ENCODE measurements at regions not wholly inside any gene's neighbourhood (a gene's known extent, or its start where the extent isn't known, plus 50 kb on each side); places are given as distances from the start of the nearest gene placed in this dataset.

- DNase-seq (ENCODE audit: low read depth), result no peak
- TF ChIP-seq CTCF (IDR thresholded peaks at IDR 0.05; ENCODE audit: low read length, missing control alignments), result no peak
- no peak overlapping the region for H3K4me3 ChIP-seq (replicated peaks; ENCODE audit: low read depth, low read length)
These were observed 433.4 kb downstream of the TMEM38B start for GRCh38 chr9:106127776-106128175.

- TF ChIP-seq CTCF (IDR thresholded peaks at IDR 0.05; ENCODE audit: low read length, missing control alignments), result no peak
These were observed 436.0 kb downstream of the TMEM38B start for GRCh38 chr9:106130374-106130773.

GRCh38 chr9:106143781-106144180, 449.4 kb downstream of the TMEM38B start:
- DNase-seq (ENCODE audit: low read depth), result no peak
- H3K4me3 ChIP-seq (replicated peaks; ENCODE audit: low read depth, low read length), result no peak overlapping the region
- TF ChIP-seq CTCF (IDR thresholded peaks at IDR 0.05; ENCODE audit: low read length, missing control alignments), result no peak

More at GRCh38 chr9:106130374-106130773, 436.0 kb downstream of the TMEM38B start:
- no peak for DNase-seq (ENCODE audit: low read depth)
- H3K4me3 ChIP-seq (replicated peaks; ENCODE audit: low read depth, low read length), result no peak overlapping the region

GRCh38 chr9:106146066-106146840, 451.9 kb downstream of the TMEM38B start:
- no peak for DNase-seq (ENCODE audit: low read depth)
- no peak for TF ChIP-seq CTCF (IDR thresholded peaks at IDR 0.05; ENCODE audit: low read length, missing control alignments)
- H3K4me3 ChIP-seq (replicated peaks; ENCODE audit: low read depth, low read length), result no peak overlapping the region

- DNase-seq (ENCODE audit: low read depth), result no peak
- H3K4me3 ChIP-seq (replicated peaks; ENCODE audit: low read depth, low read length), result no peak overlapping the region
- no peak for TF ChIP-seq CTCF (IDR thresholded peaks at IDR 0.05; ENCODE audit: low read length, missing control alignments)
These were observed 452.5 kb downstream of the TMEM38B start for GRCh38 chr9:106146886-106147285.

GRCh38 chr9:106149956-106150355, 455.6 kb downstream of the TMEM38B start:
- no peak overlapping the region for H3K4me3 ChIP-seq (replicated peaks; ENCODE audit: low read depth, low read length)
- DNase-seq (ENCODE audit: low read depth), result no peak
- TF ChIP-seq CTCF (IDR thresholded peaks at IDR 0.05; ENCODE audit: low read length, missing control alignments), result no peak

GRCh38 chr9:106156465-106156864, 462.1 kb downstream of the TMEM38B start:
- TF ChIP-seq CTCF (IDR thresholded peaks at IDR 0.05; ENCODE audit: low read length, missing control alignments), result no peak
- no peak overlapping the region for H3K4me3 ChIP-seq (replicated peaks; ENCODE audit: low read depth, low read length)
- no peak for DNase-seq (ENCODE audit: low read depth)

Measured in fibroblast of pulmonary artery (primary cell).